CD4-positive, CD25-positive, alpha-beta regulatory T cell (primary cell): ENCODE measurements at regions not wholly inside any gene's neighbourhood (a gene's known extent, or its start where the extent isn't known, plus 50 kb on each side); places are given as distances from the start of the nearest gene placed in this dataset.

Experiments used
- ATAC-seq, 2 donors: fragments of 150-1000 bp; cut with Tn5 transposase; one replicate each; pipeline ENCODE4 v1.10.0; 2021; ENCODE audit warnings: low read depth in 2 of 2, moderate number of reproducible peaks in 2 of 2, moderate library complexity in 1 of 2
- DNase-seq, 3 donors: peaks; one replicate each; pipeline versions ENCODE4 v3.0.0 to v3.0.0-alpha.2; 2012 to 2022; ENCODE audit warnings: mixed read lengths in 1 of 3
- H3K27ac ChIP-seq: one replicate; pipeline ENCODE4 v1.7.0; 2013; ENCODE audit warnings: mild to moderate bottlenecking, low read length; ENCODE audit not compliant: insufficient read depth, poor library complexity, severe bottlenecking
- H3K27me3 ChIP-seq: one replicate; pipeline ENCODE4 v1.7.0; 2013; ENCODE audit warnings: low read length; ENCODE audit not compliant: control insufficient read depth, insufficient read depth
- H3K36me3 ChIP-seq: one replicate; pipeline ENCODE4 v1.7.0; 2013; ENCODE audit warnings: mild to moderate bottlenecking, low read length, moderate library complexity; ENCODE audit not compliant: control insufficient read depth, insufficient read depth
- H3K4me1 ChIP-seq: 2 replicates; pipeline ENCODE4 v1.7.0; 2013; ENCODE audit warnings: mild to moderate bottlenecking, low read length; ENCODE audit not compliant: insufficient read depth, control insufficient read depth, poor library complexity, severe bottlenecking
- H3K4me3 ChIP-seq: one replicate; pipeline ENCODE4 v1.7.0; 2013; ENCODE audit warnings: low read depth, mild to moderate bottlenecking, low read length, moderate library complexity
- H3K9me3 ChIP-seq, 2 experiments: 1 replicate in 1 of 2; 2 replicates in 1 of 2; pipeline ENCODE4 v1.7.0; 2013; ENCODE audit warnings: low read length in 2 of 2, mild to moderate bottlenecking in 1 of 2, moderate library complexity in 1 of 2; ENCODE audit not compliant: control insufficient read depth in 2 of 2
- H3K27ac Mint-ChIP-seq, 3 donors: one replicate each; pipeline ENCODE4 v1.8.0; 2020 to 2022; ENCODE audit warnings: mild to moderate bottlenecking in 3 of 3, mixed read lengths in 3 of 3, moderate library complexity in 2 of 3
- H3K27me3 Mint-ChIP-seq: one replicate; pipeline ENCODE4 v1.8.0; 2022; ENCODE audit warnings: mild to moderate bottlenecking, mixed read lengths
- H3K36me3 Mint-ChIP-seq: one replicate; pipeline ENCODE4 v1.8.0; 2020; ENCODE audit warnings: mixed read lengths
- H3K4me1 Mint-ChIP-seq, 4 donors: one replicate each; pipeline ENCODE4 v1.8.0; 2020 to 2022; ENCODE audit warnings: mixed read lengths in 4 of 4, mild to moderate bottlenecking in 1 of 4
- H3K4me3 Mint-ChIP-seq, 4 donors: one replicate each; pipeline ENCODE4 v1.8.0; 2020 to 2022; ENCODE audit warnings: mild to moderate bottlenecking in 4 of 4, mixed read lengths in 4 of 4, moderate library complexity in 3 of 4
- H3K9me3 Mint-ChIP-seq, 7 donors: one replicate each; pipeline ENCODE4 v1.8.0; 2020 to 2022; ENCODE audit warnings: mixed read lengths in 7 of 7, mild to moderate bottlenecking in 3 of 7, moderate library complexity in 2 of 7

GRCh38 chr11:26828288-26828687, 106.4 kb upstream of the SLC5A12 start:
- ATAC-seq: no peak

DNA sequence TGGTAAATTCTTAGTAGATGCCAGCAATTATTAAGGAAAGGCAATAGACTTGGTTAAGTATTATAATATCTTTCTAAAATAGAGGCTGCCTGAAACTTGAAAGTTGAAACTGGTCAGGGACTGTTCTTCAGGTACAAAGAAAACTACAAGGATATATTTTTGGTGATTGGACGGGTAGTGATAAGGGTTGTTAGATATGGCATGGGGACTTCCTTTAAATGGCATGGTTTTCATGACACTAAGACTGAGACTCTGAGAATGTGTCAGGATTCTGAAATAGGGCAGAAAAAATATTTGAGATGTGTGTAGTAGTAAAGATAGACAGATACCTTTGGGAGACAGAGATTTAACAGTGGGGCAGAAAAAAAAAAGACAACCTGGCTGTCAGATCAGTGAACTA, 108.4 kb upstream of the SLC5A12 start:
- Histone ChIP-seq H3K9me3 (no peaks in the 10 kb centered on the region), H3K27ac (no peak overlapping the region), H3K36me3 (no peaks in the 10 kb centered on the region), H3K4me3 (no peak overlapping the region), H3K4me1 (no peaks in the 10 kb centered on the region), H3K27me3 (no peaks in the 10 kb centered on the region)
- ATAC-seq: no peak
- Mint-ChIP-seq H3K27me3 (no peaks in the 10 kb centered on the region), H3K27ac (no peak overlapping the region), H3K4me1 (no peaks in the 10 kb centered on the region), H3K9me3 (peaks cover 0 to 14% (median 4%) of the 10 kb centered on the region in 7 donors), H3K4me3 (no peak overlapping the region), H3K36me3 (no peaks in the 10 kb centered on the region)
- no peak for DNase-seq

More at GRCh38 chr11:26828288-26828687, 106.4 kb upstream of the SLC5A12 start:
- H3K27me3 ChIP-seq: no peaks in the 10 kb centered on the region
- H3K27ac ChIP-seq: no peak overlapping the region
- H3K27me3 Mint-ChIP-seq: no peaks in the 10 kb centered on the region
- H3K4me1 Mint-ChIP-seq: no peaks in the 10 kb centered on the region
- peaks cover 0 to 26% (median 7%) of the 10 kb centered on the region in 7 donors for H3K9me3 Mint-ChIP-seq
- no peaks in the 10 kb centered on the region for H3K36me3 Mint-ChIP-seq
- no peak for DNase-seq
- no peak overlapping the region for H3K4me3 Mint-ChIP-seq
- H3K36me3 ChIP-seq: no peaks in the 10 kb centered on the region
- H3K9me3 ChIP-seq: peaks cover 5 to 8% of the 10 kb centered on the region in 2 experiments
- no peaks in the 10 kb centered on the region for H3K4me1 ChIP-seq
- no peak overlapping the region for H3K4me3 ChIP-seq
- no peak overlapping the region for H3K27ac Mint-ChIP-seq

DNA sequence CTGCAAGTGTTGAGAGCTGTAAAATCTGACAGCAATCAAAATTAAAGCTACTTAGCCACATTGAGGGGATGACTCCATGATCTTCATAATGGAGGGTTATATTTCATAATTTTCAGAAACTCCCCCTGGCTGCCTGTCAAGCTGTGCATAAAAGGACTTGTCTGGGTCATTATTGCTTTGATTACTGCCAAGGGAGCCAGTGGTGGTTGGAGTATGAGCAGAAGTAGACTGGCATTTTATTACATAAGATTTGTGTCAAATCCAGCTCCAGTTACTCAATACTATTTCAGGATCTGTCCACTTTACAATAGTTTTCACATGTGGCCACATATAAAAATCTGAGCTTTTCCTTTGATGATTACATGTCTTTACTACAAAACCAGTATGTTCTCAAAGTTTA, 108.9 kb upstream of the SLC5A12 start:
- Histone ChIP-seq H3K36me3 (no peaks in the 10 kb centered on the region), H3K4me3 (no peak overlapping the region), H3K27me3 (no peaks in the 10 kb centered on the region), H3K9me3 (no peaks in the 10 kb centered on the region), H3K27ac (no peak overlapping the region), H3K4me1 (no peaks in the 10 kb centered on the region)
- Mint-ChIP-seq H3K27me3 (no peaks in the 10 kb centered on the region), H3K4me1 (no peaks in the 10 kb centered on the region), H3K27ac (no peak overlapping the region), H3K9me3 (peaks cover 0 to 11% (median 3%) of the 10 kb centered on the region in 7 donors), H3K4me3 (no peak overlapping the region), H3K36me3 (no peaks in the 10 kb centered on the region)
- ATAC-seq (no peak), DNase-seq (no peak)

- no peaks in the 10 kb centered on the region for H3K4me1 Mint-ChIP-seq
- H3K27ac Mint-ChIP-seq: no peak overlapping the region
- no peaks in the 10 kb centered on the region for H3K27me3 Mint-ChIP-seq
- no peak for ATAC-seq
- H3K4me1 ChIP-seq: no peaks in the 10 kb centered on the region
- no peaks in the 10 kb centered on the region for H3K27me3 ChIP-seq
- no peak for DNase-seq
- no peaks in the 10 kb centered on the region for H3K36me3 ChIP-seq
- no peaks in the 10 kb centered on the region for H3K36me3 Mint-ChIP-seq
- H3K4me3 ChIP-seq: no peak overlapping the region
- H3K27ac ChIP-seq: no peak overlapping the region
- no peaks in the 10 kb centered on the region for H3K9me3 ChIP-seq
- no peak overlapping the region for H3K4me3 Mint-ChIP-seq
- peaks cover 0 to 15% (median 2%) of the 10 kb centered on the region in 7 donors for H3K9me3 Mint-ChIP-seq
These were observed 112.7 kb upstream of the SLC5A12 start for GRCh38 chr11:26834601-26835000.

GRCh38 chr11:26835611-26836010, 113.8 kb upstream of the SLC5A12 start:
- Mint-ChIP-seq H3K9me3 (peaks cover 0 to 12% (median 2%) of the 10 kb centered on the region in 7 donors), H3K27ac (no peak overlapping the region)

DNA sequence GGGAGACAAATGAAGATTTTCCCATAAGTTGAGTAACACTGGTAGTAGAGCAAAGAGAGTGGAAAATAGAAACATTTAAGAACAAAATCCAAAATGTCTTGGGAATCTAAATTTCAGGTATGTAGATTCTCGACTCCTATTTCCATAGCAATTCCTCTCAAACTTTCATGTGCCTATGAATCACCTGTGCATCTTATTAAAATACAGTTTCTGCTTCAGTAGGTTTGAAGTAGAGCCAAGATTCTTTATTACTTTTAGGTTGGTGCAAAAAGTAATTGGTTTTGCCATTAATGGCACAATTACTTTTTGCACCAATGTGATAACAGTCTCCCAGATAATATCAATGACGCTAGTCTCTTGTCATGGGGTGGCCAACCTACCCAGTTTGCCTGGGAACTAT, 115.3 kb upstream of the SLC5A12 start:
- Mint-ChIP-seq H3K27me3 (no peaks in the 10 kb centered on the region), H3K36me3 (no peaks in the 10 kb centered on the region)

More at GRCh38 chr11:26835611-26836010, 113.8 kb upstream of the SLC5A12 start:
- H3K4me1 Mint-ChIP-seq: no peaks in the 10 kb centered on the region
- DNase-seq (no peak), ATAC-seq (no peak)
- Histone ChIP-seq H3K4me1 (no peaks in the 10 kb centered on the region), H3K36me3 (no peaks in the 10 kb centered on the region), H3K27ac (no peak overlapping the region), H3K27me3 (no peaks in the 10 kb centered on the region), H3K4me3 (no peak overlapping the region), H3K9me3 (no peaks in the 10 kb centered on the region)
- H3K4me3 Mint-ChIP-seq: no peak overlapping the region
- no peaks in the 10 kb centered on the region for H3K27me3 Mint-ChIP-seq
- H3K36me3 Mint-ChIP-seq: no peaks in the 10 kb centered on the region

GRCh38 chr11:26839911-26840698, 118.2 kb upstream of the SLC5A12 start:
- Histone ChIP-seq H3K9me3 (no peaks in the 10 kb centered on the region), H3K4me1 (no peaks in the 10 kb centered on the region), H3K27me3 (no peaks in the 10 kb centered on the region), H3K4me3 (no peak overlapping the region), H3K27ac (no peak overlapping the region), H3K36me3 (no peaks in the 10 kb centered on the region)
- H3K27me3 Mint-ChIP-seq: no peaks in the 10 kb centered on the region
- H3K27ac Mint-ChIP-seq: no peak overlapping the region
- ATAC-seq (no peak), DNase-seq (no peak)
- peaks cover 0 to 11% (median 2%) of the 10 kb centered on the region in 7 donors for H3K9me3 Mint-ChIP-seq
- H3K4me3 Mint-ChIP-seq: no peak overlapping the region
- no peaks in the 10 kb centered on the region for H3K4me1 Mint-ChIP-seq
- H3K36me3 Mint-ChIP-seq: no peaks in the 10 kb centered on the region

More for the DNA sequence above, 115.3 kb upstream of the SLC5A12 start:
- DNase-seq (no peak), ATAC-seq (no peak)
- Histone ChIP-seq H3K4me1 (no peaks in the 10 kb centered on the region), H3K9me3 (no peaks in the 10 kb centered on the region), H3K4me3 (no peak overlapping the region), H3K27ac (no peak overlapping the region), H3K36me3 (no peaks in the 10 kb centered on the region), H3K27me3 (no peaks in the 10 kb centered on the region)
- no peak overlapping the region for H3K27ac Mint-ChIP-seq
- H3K9me3 Mint-ChIP-seq: peaks cover 0 to 8% (median 2%) of the 10 kb centered on the region in 7 donors
- no peaks in the 10 kb centered on the region for H3K4me1 Mint-ChIP-seq
- H3K4me3 Mint-ChIP-seq: no peak overlapping the region
